ENCODE measurements at regions not wholly inside any gene's neighbourhood (a gene's known extent, or its start where the extent isn't known, plus 50 kb on each side); places are given as distances from the start of the nearest gene placed in this dataset.

DNA sequence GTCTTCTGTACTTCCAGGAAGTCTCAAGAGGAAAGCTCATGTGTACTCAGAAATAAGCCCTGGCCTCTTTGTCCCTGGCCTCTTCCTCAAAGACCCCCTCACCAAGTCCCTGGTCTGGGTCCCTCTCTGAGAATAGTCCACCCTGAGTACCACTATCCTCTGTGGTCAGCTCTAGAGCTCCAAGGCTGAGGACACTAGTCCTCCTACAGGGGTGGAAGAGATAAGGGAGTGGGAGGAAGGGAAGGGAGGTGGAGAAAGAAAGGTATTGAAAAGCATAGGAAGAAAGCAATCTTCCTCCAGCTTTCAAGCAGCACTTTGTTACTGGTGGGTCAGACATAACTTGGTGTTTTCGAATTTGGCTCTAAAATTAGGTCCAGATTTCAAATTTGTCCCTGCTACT, 181.4 kb downstream of the NRIP1 start:
- TF ChIP-seq, protein P1, sequence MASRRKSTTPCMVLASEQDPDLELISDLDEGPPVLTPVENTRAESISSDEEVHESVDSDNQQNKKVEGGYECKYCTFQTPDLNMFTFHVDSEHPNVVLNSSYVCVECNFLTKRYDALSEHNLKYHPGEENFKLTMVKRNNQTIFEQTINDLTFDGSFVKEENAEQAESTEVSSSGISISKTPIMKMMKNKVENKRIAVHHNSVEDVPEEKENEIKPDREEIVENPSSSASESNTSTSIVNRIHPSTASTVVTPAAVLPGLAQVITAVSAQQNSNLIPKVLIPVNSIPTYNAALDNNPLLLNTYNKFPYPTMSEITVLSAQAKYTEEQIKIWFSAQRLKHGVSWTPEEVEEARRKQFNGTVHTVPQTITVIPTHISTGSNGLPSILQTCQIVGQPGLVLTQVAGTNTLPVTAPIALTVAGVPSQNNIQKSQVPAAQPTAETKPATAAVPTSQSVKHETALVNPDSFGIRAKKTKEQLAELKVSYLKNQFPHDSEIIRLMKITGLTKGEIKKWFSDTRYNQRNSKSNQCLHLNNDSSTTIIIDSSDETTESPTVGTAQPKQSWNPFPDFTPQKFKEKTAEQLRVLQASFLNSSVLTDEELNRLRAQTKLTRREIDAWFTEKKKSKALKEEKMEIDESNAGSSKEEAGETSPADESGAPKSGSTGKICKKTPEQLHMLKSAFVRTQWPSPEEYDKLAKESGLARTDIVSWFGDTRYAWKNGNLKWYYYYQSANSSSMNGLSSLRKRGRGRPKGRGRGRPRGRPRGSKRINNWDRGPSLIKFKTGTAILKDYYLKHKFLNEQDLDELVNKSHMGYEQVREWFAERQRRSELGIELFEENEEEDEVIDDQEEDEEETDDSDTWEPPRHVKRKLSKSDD (conservative IDR thresholded peaks at IDR 0.05; ENCODE audit: low read length) = no peak
- TF ChIP-seq JUNB (CRISPR knock-in tag; conservative IDR thresholded peaks at IDR 0.05) (no peak), EGR1 (conservative IDR thresholded peaks at IDR 0.05) (peak; percentile 45; the same call in 1 of the 2 replicates), ZNF707 (CRISPR knock-in tag; conservative IDR thresholded peaks at IDR 0.05) (no peak)
- TF ChIP-seq, protein P2, sequence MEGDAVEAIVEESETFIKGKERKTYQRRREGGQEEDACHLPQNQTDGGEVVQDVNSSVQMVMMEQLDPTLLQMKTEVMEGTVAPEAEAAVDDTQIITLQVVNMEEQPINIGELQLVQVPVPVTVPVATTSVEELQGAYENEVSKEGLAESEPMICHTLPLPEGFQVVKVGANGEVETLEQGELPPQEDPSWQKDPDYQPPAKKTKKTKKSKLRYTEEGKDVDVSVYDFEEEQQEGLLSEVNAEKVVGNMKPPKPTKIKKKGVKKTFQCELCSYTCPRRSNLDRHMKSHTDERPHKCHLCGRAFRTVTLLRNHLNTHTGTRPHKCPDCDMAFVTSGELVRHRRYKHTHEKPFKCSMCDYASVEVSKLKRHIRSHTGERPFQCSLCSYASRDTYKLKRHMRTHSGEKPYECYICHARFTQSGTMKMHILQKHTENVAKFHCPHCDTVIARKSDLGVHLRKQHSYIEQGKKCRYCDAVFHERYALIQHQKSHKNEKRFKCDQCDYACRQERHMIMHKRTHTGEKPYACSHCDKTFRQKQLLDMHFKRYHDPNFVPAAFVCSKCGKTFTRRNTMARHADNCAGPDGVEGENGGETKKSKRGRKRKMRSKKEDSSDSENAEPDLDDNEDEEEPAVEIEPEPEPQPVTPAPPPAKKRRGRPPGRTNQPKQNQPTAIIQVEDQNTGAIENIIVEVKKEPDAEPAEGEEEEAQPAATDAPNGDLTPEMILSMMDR (IDR thresholded peaks at IDR 0.05 in 2 of 3, conservative IDR thresholded peaks at IDR 0.05 in 1 of 3; ENCODE audit: insufficient read depth in 2 of 3, low read depth in 1 of 3, low read length in 3 of 3) = no peak

Data from K562 (cell line).